Skeletal muscle satellite cell (primary cell): ENCODE measurements at regions not wholly inside any gene's neighbourhood (a gene's known extent, or its start where the extent isn't known, plus 50 kb on each side); places are given as distances from the start of the nearest gene placed in this dataset.
"Not testable (repeated sequence)": the region's sequence is repeated elsewhere in the genome, so short reads cannot be mapped to it uniquely, and the experiment has no call there.

Source experiments
- H3K27me3 ChIP-seq: 2 replicates; pipeline ENCODE4 v1.7.0; 2013; ENCODE audit warnings: low read length; ENCODE audit not compliant: control insufficient read depth, insufficient read depth
- H3K36me3 ChIP-seq: 2 replicates; pipeline ENCODE4 v1.7.0; 2013; ENCODE audit warnings: mild to moderate bottlenecking, control low read depth, low read length; ENCODE audit not compliant: insufficient read depth
- H3K4me1 ChIP-seq: 2 replicates; pipeline ENCODE4 v1.7.0; 2013; ENCODE audit warnings: low read length; ENCODE audit not compliant: control insufficient read depth, insufficient read depth
- H3K4me2 ChIP-seq: 2 replicates; pipeline ENCODE4 v1.7.0; 2013; ENCODE audit warnings: mild to moderate bottlenecking, low read length
- H3K4me3 ChIP-seq: 2 replicates; pipeline ENCODE4 v1.7.0; 2013; ENCODE audit warnings: low read length
- H3K9ac ChIP-seq: 2 replicates; pipeline ENCODE4 v1.7.0; 2013; ENCODE audit warnings: mild to moderate bottlenecking, low read depth, low read length, moderate library complexity
- H3K9me3 ChIP-seq: replicated peaks from 2 replicates; pipeline ENCODE4 v1.7.0; 2013; ENCODE audit warnings: mild to moderate bottlenecking, control low read depth, low read length

DNA sequence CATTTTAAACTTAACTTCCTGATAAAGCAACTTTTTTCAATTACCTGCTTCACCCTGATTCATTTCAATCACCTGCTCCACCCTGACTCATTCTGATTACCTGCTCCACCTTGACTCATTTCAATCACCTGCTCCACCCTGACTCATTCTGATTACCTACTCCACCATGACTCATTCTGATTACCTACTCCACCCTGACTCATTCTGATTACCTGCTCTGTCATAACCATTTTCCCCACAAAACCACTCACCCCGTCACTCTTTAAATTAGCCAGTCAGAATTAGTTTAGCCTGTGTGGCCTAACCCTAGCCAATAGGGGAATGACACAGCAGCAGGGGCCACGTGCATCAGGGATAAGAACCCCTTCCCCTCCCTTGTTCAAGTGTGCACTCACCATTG, 300.5 kb downstream of the PAPSS1 start:
- not testable (repeated sequence) for H3K4me2 ChIP-seq, H3K9ac ChIP-seq, H3K27me3 ChIP-seq, H3K4me3 ChIP-seq, H3K36me3 ChIP-seq, H3K9me3 ChIP-seq, H3K4me1 ChIP-seq

DNA sequence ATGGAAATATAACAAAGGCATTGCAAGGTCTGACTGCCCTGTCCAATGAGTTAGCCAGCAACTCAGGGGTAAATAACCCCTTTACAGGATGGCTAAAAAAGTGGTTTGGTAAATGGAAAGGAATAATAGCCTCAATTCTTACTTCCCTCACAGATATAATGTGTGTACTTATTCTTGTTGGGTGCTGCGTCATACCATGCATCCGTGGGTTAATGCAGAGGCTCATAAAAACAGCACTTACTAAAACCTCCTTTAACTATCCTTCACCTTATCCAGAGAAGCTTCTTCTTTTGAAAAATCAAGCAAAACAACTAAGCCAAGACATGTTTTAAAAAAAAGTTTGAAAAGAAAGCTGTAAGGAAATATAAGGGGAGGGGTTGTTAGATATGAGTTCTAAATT, 301.0 kb downstream of the PAPSS1 start:
- Histone ChIP-seq H3K4me1 (no peaks in the 10 kb centered on the region), H3K4me3 (no peak overlapping the region), H3K27me3 (no peaks in the 10 kb centered on the region), H3K9ac (no peak overlapping the region), H3K9me3 (no peaks in the 10 kb centered on the region), H3K4me2 (no peak overlapping the region), H3K36me3 (no peaks in the 10 kb centered on the region)

DNA sequence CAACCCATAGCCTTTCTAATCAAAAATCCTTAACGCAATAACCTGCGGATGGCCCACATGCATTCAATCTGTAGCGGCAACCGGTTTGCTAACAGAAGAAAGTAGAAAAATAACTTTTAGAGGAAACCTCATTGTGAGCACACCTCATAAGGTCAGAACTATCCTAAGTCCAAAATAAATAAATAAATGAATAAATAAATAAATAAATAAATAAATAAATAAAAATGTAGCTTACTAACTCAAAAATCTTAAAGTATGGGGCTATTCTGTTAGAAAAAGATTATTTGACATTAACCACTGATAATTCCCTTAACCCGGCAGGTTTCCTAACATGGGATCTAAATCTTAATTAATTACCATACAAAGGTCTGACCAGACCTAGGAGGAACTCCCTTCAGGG, 304.5 kb downstream of the PAPSS1 start:
- not testable (repeated sequence) for H3K27me3 ChIP-seq, H3K4me3 ChIP-seq, H3K36me3 ChIP-seq, H3K9ac ChIP-seq, H3K4me2 ChIP-seq, H3K4me1 ChIP-seq, H3K9me3 ChIP-seq

DNA sequence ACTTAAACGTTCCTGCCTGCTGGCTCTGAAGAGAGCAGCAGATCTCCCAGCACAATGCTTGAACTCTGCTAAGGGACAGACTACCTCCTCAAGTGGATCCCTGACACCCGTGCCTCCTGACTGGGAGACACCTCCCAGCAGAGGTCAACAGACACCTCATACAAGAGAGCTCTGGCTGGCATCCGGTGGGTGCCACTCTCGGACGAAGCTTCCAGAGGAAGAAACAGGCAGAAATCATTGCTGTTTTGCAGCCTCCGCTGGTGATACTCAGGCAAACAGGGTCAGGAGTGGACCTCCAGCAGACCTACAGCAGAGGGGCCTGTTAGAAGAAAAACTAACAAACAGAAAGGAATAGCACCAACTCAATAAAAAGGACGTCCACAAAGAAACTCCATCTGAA, 310.2 kb downstream of the PAPSS1 start:
- H3K36me3 ChIP-seq, H3K4me1 ChIP-seq, H3K4me3 ChIP-seq, H3K9me3 ChIP-seq, H3K27me3 ChIP-seq, H3K4me2 ChIP-seq, H3K9ac ChIP-seq: not testable (repeated sequence)

DNA sequence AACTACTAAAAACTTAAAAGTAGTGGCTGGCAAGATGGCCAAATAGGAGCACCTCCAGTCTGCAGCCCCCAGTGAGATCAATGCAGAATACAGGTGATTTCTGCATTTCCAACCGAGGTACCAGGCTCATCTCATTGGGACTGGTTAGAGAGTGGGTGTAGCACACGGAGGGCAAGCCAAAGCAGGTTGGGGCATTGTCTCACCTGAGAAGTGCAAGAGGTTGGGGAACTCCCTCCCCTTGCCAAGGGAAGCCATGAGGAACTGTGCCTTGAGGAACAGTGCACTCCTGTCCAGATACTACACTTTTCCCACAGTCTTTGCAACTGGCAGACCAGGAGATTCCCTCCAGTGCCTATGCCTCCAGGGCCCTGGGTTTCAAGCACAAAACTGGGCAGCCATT, 311.1 kb downstream of the PAPSS1 start:
- H3K4me2 ChIP-seq: no peak overlapping the region
- H3K9me3 ChIP-seq: no peaks in the 10 kb centered on the region
- H3K4me3 ChIP-seq: no peak overlapping the region
- H3K27me3 ChIP-seq: no peaks in the 10 kb centered on the region
- H3K9ac ChIP-seq: no peak overlapping the region
- no peaks in the 10 kb centered on the region for H3K36me3 ChIP-seq
- H3K4me1 ChIP-seq: no peaks in the 10 kb centered on the region

DNA sequence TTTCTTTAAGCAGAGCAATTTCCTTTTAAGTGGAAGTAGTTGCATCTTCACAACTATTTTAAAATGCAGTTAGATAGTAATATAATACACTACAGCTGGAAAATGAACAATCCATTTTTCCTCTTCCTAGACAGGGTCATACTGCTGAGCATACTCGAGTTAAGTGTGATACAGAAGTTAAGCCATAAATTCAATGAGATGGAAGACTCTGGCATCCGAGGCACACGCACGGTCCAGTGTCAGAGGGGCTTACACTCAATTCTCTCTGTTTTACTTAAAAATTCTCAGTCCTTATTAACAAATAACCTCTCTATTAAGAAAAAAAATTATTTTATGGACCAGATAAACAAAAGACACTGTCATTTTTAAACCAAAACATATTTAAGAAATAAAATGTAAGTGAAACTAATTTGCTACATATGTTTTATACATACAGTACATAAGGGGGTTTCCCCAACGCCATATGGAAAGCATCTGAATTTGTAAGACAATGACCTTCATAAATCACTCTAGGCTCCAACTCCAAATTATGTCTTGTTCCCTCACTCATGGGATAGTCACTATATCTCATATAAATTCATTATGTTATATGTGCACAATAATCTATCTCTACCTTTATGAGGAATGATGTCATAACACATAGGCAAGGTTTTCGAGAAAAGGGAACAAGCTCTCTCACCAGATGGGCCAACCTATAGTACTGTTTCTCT, 315.3 kb downstream of the PAPSS1 start:
- no peaks in the 10 kb centered on the region for H3K4me1 ChIP-seq
- no peak overlapping the region for H3K4me3 ChIP-seq
- no peaks in the 10 kb centered on the region for H3K27me3 ChIP-seq
- H3K36me3 ChIP-seq: no peaks in the 10 kb centered on the region
- H3K4me2 ChIP-seq: no peak overlapping the region
- H3K9ac ChIP-seq: no peak overlapping the region
- no peaks in the 10 kb centered on the region for H3K9me3 ChIP-seq

DNA sequence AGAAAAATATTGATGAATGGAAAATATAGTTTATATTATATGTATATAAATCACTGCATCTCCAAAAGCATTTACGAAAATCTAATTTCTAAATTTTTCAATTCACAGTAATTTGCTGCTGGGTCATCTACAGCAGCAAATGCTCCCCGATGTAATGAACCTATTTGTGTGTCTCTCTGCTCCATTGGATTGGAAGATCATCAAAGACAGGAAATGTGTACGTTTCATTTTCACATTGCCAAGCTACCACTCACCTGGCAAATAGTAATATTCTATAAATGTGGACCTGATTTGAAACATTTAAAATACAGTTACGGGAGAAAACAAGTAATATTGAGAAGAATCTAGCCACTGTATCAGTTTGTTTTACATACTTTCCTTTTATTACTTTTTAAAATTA, 317.7 kb downstream of the PAPSS1 start:
- Histone ChIP-seq H3K4me3 (no peak overlapping the region), H3K9ac (no peak overlapping the region), H3K27me3 (no peaks in the 10 kb centered on the region), H3K4me2 (no peak overlapping the region), H3K9me3 (no peaks in the 10 kb centered on the region), H3K36me3 (no peaks in the 10 kb centered on the region), H3K4me1 (no peaks in the 10 kb centered on the region)

DNA sequence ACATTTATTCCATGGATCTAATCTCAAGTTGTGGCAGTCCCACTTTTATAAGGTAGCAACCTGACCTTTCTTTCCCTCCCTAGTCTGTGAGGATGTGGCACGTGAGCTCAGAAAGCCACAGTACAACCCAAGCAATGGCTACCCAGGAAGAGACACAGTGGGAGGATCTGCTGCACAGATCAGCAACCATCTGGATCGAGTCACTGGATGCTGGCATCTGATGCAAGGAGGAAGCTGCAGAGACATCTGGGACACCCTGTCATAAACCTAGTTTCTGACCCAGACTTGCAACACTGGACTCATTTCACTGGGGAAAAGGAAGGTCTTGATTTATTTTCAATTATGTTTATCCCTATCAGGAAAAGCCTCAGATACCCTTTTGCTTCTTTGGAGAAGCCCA, 327.1 kb downstream of the PAPSS1 start:
- Histone ChIP-seq H3K4me2 (peak overlapping the region; percentile 41), H3K9me3 (no peaks in the 10 kb centered on the region), H3K4me3 (peak overlapping the region; percentile 40), H3K36me3 (no peaks in the 10 kb centered on the region), H3K27me3 (no peaks in the 10 kb centered on the region), H3K4me1 (peaks cover 5% of the 10 kb centered on the region), H3K9ac (no peak overlapping the region)

DNA sequence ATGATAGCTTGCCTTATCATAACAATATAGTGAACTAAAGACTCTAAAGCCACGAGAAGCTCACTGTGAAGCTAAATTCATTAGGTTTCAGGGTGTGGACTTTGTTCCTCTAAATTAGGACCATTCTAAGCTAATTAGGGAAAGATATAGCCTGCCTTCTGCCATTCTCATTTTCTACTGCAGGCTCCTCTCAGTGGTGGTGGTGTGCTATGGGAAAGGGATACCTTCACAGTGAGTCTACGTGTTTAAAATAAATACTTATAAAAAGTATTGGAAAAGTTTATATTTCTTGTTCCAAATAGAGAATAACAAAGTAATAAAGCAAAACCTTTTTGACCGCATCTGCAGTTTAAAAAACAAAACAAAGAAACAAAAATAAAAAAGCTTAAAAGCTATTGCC, 327.7 kb downstream of the PAPSS1 start:
- H3K36me3 ChIP-seq: no peaks in the 10 kb centered on the region
- peaks cover 5% of the 10 kb centered on the region for H3K4me1 ChIP-seq
- H3K4me3 ChIP-seq: no peak overlapping the region
- H3K4me2 ChIP-seq: peak overlapping the region; percentile 41
- H3K9me3 ChIP-seq: no peaks in the 10 kb centered on the region
- H3K9ac ChIP-seq: no peak overlapping the region
- H3K27me3 ChIP-seq: no peaks in the 10 kb centered on the region

DNA sequence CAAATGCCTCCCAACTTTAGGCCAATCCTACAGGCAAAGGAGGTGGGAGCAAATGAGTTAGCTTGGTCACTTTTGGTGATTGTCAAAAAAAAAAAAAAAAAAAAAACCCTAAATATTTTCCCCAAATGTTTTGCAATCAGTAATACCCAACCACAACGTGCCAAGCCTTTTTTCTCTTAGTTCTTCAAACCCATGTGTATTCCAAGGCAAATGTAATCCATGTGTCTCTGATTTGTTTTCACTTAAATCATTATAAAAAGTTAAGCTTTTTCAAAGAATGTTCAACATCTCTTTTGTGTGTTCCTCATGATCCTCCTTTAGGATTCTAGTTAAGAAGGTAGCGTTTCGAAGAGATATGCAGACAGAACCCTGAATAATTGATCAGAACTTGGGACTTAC, 328.4 kb downstream of the PAPSS1 start:
- Histone ChIP-seq H3K9ac (no peak overlapping the region), H3K9me3 (no peaks in the 10 kb centered on the region), H3K27me3 (no peaks in the 10 kb centered on the region), H3K4me2 (no peak overlapping the region), H3K4me1 (peaks cover 5% of the 10 kb centered on the region), H3K4me3 (no peak overlapping the region), H3K36me3 (no peaks in the 10 kb centered on the region)

DNA sequence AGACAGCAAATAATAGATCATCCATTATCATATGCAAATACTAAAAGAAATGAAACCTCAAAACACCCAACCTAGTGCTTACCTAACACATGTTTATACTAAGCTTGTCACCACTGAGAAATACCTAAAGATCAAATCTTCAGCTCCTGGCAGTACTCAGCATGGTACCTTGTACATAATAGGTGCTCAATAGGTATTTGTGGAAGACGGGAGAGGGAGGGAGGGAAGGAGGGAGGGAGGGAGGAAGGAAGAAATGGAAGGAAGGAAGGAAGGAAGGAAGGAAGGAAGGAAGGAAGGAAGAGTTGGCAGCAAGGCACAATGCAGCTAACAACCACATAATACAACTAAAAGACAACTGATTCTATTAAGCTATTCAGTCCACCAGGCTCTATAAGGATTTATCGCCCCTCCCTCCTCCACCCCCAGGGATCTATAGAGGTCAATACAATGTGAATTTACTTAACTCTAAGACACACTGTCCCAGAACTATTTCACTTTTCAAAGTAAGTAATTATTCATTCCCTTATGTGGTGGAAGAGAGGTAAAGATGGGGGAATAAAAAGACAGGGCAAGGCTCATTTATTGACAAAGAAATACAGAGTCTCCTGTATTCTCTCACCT, 328.9 kb downstream of the PAPSS1 start:
- H3K9me3 ChIP-seq: no peaks in the 10 kb centered on the region
- H3K9ac ChIP-seq: no peak overlapping the region
- H3K4me1 ChIP-seq: peaks cover 5% of the 10 kb centered on the region
- no peaks in the 10 kb centered on the region for H3K27me3 ChIP-seq
- H3K4me2 ChIP-seq: no peak overlapping the region
- H3K36me3 ChIP-seq: no peaks in the 10 kb centered on the region
- H3K4me3 ChIP-seq: no peak overlapping the region

DNA sequence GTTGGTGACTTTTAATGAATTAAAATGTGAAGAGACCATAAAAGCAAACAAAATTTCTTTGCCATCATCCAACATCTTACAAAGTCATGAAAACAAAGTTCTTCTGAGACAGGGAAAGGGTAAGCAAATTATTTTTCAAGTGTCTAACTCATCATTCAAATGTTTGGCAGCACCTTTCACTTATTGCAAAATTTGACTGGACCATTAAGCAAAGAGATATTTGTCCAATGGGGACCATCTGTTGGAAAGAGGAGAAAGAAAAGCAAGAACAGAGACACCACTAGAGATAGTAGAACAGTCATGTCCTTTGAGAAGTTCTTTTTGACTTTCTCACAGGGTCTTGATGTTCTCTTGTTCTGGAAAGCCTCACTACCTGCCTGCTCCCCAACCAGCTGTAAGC, 330.1 kb downstream of the PAPSS1 start:
- H3K27me3 ChIP-seq: no peaks in the 10 kb centered on the region
- no peaks in the 10 kb centered on the region for H3K36me3 ChIP-seq
- no peak overlapping the region for H3K4me3 ChIP-seq
- H3K9ac ChIP-seq: no peak overlapping the region
- no peak overlapping the region for H3K4me2 ChIP-seq
- H3K9me3 ChIP-seq: no peaks in the 10 kb centered on the region
- peaks cover 5% of the 10 kb centered on the region for H3K4me1 ChIP-seq
